ENCODE measurements at regions not wholly inside any gene's neighbourhood (a gene's known extent, or its start where the extent isn't known, plus 50 kb on each side); places are given as distances from the start of the nearest gene placed in this dataset.
"Not testable (repeated sequence)": the region's sequence is repeated elsewhere in the genome, so short reads cannot be mapped to it uniquely, and the experiment has no call there.

DNA sequence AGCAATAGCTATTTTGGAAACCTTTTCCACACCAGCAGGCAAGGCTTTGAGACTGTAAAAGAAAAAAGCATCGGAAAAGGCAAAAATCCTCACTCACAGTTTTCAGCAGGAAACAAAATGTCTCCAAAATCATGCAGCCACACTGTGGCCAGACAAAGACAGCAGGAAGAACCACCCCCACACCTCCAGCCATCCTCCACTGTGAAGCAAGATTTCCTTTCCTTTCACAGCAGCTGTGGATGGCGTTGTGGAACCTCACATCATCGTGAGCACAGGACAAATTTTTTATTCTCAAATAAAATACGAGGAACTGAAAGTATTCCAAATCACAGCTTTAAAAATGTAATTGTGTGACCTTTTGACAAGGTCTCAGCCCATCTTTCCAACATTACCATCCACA lies 351.7 kb upstream of the NOCT start:
- DNase-seq (ENCODE audit: low read depth) = no peak

- DNase-seq (ENCODE audit: low read depth) = no peak
Observed at GRCh38 chr4:138659812-138660316, 355.7 kb upstream of the NOCT start.

DNA sequence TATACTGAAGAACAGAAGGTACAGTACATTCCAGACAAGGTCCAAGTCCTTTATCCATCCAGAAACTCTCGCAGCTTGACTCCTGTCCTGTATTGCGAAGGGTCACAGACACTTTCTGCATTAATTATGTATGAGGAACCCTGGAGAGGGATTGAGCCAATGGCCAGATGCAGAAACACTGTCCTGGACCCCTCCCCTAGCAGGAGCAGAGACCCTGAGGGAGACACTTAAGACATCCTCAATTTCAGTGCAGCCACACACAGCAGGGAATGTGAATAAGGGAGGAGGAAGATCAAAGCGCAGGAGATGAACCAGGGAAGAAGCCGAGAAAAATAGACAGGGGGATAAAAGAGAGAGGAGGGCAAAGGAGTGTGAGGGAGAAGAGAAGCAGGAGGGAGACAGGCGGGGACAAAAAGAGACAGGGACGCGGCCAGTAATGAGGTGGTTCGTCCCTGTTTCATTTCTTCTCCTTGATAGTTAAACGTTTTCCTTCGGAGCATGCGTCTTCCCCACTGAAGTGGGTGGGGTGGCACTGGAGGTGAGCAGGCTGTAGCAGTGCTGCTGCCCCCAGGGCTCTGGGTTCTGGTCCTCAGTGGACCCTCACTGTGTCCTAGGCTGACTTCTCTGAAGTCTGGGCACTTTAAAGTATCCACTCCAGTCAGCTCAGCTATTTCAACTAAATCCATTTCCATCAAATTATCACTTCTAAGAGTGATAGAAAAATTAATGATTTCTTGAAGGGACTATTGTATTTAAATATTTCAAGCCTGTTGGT lies 356.4 kb upstream of the NOCT start:
- DNase-seq (ENCODE audit: low read depth) = no peak

- no peak for DNase-seq (ENCODE audit: low read depth)
Observed at GRCh38 chr4:138658518-138658917, 357.1 kb upstream of the NOCT start.

GRCh38 chr4:138656990-138657389 lies 358.6 kb upstream of the NOCT start:
- no peak for DNase-seq (ENCODE audit: low read depth)

GRCh38 chr4:138655985-138656384 lies 359.6 kb upstream of the NOCT start:
- DNase-seq (ENCODE audit: low read depth) = no peak

DNA sequence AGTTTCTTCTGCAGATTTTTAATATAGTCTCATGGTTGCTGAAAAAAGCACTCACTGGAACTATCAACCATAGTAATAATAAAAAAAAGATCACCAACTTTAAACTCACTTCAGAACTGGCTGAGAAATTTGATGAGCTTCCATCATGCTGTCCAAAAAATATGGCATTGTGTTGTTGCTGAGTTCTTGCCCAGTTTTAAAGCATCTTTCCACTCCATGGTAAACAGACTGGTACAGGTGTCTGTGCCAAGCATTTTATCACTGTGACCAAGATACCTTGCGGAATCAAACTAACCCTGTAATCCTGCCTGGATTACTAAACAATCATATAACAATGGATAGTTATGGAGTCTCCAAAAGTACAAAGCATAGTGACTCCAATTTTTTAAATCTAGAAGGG lies 360.3 kb upstream of the NOCT start:
- no peak for DNase-seq (ENCODE audit: low read depth)

DNA sequence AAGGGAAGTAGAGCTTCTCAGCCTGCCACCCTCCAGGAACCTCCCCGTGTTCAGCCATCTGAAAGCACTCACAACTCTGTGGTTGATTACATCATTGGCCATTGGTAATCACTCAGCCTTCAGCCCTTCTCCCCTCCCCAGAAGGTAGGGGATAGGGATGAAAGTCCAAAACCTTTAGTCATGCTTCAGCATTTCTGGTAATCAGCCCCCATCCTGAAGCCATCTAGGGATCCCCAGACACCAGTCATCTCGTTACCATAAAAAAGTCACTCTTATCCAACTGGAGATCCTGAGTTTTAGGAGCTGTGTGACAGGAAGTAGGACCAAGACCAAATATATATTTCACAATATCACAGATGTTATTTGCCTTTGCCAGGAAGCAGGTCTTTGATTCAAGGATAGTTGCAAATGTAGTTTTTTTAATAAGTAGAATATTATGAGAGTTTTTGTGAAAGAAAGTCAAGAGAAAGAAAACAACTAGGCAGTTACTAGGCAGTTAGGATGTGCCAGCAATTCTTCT lies 364.6 kb upstream of the NOCT start:
- no peak for DNase-seq (ENCODE audit: low read depth)

- DNase-seq (ENCODE audit: low read depth) = no peak
Observed at GRCh38 chr4:138650495-138650894, 365.1 kb upstream of the NOCT start.

DNA sequence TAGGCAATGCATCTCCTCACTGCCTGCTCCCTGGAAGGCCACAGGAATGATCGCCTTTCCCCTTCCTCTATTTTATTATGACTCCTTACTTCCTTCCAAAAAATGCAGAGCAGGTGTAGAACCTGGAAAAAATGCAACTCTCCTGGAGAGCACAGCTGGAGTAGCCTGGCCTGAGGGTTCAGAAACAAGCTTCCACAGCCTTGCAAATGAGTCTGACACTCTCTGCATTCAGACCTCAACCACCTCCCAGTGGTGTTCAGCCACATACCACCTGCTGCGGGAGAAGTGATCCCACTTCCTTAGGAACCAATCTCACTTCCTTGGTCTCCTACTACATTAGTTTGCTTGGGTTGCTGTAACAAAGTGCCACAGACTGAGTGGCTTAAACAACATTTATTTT lies 368.1 kb upstream of the NOCT start:
- DNase-seq (ENCODE audit: low read depth) = no peak

GRCh38 chr4:138646383-138646782 lies 369.2 kb upstream of the NOCT start:
- no peak for DNase-seq (ENCODE audit: low read depth)

GRCh38 chr4:138645289-138645688 lies 370.3 kb upstream of the NOCT start:
- DNase-seq (ENCODE audit: low read depth) = no peak

- no peak for DNase-seq (ENCODE audit: low read depth)
Observed at GRCh38 chr4:138644322-138644721, 371.3 kb upstream of the NOCT start.

- DNase-seq (ENCODE audit: low read depth) = no peak
Observed at GRCh38 chr4:138643827-138644226, 371.8 kb upstream of the NOCT start.

DNA sequence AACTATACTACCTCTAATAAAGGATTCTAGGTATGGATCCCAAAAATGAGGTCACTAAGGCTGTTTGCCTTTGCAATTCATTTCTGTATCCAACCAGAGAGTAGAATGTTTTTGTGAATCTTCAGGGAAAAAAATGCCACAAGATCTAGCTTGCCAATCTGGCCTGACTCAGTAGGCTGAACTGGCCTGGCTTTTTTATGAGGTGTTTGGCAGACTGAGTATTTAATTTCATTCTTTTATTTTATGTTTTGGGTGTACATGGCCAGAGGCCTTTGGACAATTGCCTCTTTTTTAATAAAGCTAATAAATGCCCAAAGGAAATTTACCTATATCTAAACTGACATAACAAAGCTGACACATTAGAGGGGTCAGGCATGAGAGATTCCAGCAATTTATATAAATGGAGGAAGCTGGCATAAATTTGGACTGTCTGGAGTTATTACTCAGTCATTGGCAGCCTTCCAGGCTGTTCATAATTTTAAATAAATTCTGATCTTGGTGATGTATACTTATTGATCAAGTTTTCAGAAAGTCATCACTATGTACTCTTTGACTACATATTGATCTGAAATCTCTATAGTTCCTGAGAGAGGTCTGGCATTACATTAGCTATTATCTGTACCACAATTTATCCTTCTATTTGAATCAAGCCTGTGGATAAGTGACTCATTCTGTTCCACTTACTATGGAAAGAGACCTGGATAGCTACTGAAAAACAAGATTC lies 376.4 kb upstream of the NOCT start:
- DNase-seq (ENCODE audit: low read depth) = no peak

- DNase-seq (ENCODE audit: low read depth) = no peak
Observed at GRCh38 chr4:138636781-138637180, 378.8 kb upstream of the NOCT start.

GRCh38 chr4:138634915-138635314 lies 380.7 kb upstream of the NOCT start:
- no peak for DNase-seq (ENCODE audit: low read depth)

DNA sequence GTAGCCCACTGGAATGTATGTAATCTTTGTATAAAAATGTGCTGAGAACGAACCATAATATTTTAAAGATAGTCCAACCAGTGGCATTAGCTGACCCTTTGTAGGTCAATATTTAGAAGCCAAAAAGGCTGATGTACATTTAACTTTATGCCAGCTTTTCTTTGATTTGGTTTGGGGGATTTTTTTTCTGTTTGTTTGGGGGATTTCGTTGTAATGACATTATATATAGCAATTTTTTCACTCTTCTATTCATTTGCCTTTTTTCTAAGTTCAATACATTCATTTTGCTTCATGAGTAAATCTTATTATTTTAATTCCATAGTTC lies 382.0 kb upstream of the NOCT start:
- no peak for DNase-seq (ENCODE audit: low read depth)

DNA sequence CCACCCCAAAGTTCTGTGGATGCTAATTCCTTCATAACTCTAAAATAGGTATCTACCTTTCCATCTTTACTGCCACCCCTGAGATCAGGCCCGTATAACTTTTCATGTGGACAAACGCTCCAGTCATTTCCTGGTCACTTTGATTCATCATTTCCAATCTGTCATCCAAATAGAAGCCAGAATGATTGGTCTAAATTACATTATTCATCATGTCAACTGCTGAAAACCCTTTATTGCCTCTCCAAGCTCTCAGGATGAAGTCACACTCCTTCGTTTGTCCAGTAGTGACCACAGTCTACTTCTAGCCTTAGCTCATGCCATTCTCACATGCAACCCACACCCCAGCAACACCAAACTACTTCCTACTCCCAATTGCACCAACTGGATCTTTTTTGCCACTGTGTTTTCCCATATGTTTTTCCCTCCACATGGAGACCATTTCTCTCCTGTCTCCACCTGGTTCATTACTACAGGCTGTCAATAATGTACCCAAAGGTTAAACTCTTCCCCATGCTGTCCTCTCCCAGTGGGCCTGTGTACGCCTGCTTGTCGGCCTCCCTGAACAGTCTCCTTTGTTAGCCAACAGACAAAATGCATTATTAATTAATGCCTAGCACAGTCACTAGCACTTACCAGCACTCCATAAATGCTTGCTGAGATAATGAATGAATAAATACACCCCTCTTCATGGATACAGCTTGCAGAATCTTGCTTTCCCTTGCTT lies 382.6 kb upstream of the NOCT start:
- DNase-seq (ENCODE audit: low read depth) = no peak

GRCh38 chr4:138630666-138631065 lies 384.9 kb upstream of the NOCT start:
- DNase-seq (ENCODE audit: low read depth) = no peak

DNA sequence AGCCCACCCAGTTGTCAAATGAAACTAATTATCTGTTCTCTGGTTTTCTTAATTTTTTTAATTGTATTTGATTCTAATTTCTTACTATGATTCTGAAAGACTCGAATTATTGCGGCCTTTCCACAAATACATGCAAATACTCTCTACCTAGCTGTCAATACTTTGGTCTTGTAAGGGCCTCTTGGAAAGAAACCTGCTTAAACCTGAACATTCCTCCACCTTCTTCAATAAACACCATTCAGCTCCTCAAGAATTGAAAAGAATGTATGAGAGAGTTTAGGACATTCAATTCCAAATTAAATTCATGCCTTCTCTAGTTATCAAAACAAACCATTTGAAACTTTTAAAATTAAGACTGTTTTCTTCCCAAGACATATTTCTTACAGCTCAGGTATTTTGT lies 385.9 kb upstream of the NOCT start:
- no peak for DNase-seq (ENCODE audit: low read depth)

- DNase-seq (ENCODE audit: low read depth) = no peak
Observed at GRCh38 chr4:138627096-138627495, 384.9 kb upstream of the SLC7A11 start.

DNA sequence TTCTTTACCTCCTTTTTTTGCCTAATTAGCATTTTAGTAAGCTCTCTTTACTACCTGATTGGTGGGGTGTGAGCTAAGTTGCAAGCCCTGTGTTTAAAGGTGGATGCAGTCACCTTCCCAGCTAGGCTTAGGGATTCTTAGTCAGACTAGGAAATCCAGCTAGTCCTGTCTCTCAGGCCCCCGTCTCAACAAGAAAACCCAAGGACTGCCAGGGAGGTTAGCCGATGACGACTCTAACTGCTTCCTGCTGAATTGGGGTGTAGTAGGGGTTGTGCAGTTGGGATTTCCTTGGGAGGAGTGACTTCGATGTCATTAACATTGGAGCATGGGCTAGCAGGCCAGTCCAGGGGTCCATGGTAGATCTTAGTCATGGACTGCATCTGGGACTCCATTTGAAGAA lies 380.2 kb upstream of the SLC7A11 start:
- not testable (repeated sequence) for DNase-seq (ENCODE audit: low read depth)
